VCaP (cell line): ENCODE measurements at regions not wholly inside any gene's neighbourhood (a gene's known extent, or its start where the extent isn't known, plus 50 kb on each side); places are given as distances from the start of the nearest gene placed in this dataset.

Source experiments
- H3K27ac ChIP-seq: fragments of 450-650 bp; 2 replicates; pipeline ENCODE4 v1.5.1; 2017
- TF ChIP-seq, protein P1 (sequence below): fragments of 450-650 bp; conservative IDR thresholded peaks from 2 replicates; pipeline ENCODE4 v1.5.1; 2017; ENCODE audit warnings: mild to moderate bottlenecking, moderate library complexity

DNA sequence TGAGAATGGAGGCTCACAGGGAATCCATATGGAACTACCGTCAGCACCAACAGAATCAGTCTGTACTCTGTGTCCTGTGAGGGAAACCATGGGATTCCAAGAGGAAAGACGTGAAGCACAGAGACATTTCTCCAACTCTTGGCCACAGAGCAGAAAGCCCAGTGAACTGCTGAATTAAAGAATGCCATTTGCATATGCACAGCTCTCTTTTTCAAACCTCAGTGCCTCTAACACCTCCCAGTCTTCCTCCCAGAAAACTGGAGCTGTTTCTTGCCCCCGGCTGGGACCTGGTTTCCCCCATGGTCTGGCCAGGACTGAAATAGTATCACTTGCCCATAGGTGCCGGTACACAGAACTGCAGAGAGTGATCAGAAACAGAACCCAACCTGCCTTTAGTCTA, 69.6 kb upstream of the FER start:
- TF ChIP-seq, protein P1, sequence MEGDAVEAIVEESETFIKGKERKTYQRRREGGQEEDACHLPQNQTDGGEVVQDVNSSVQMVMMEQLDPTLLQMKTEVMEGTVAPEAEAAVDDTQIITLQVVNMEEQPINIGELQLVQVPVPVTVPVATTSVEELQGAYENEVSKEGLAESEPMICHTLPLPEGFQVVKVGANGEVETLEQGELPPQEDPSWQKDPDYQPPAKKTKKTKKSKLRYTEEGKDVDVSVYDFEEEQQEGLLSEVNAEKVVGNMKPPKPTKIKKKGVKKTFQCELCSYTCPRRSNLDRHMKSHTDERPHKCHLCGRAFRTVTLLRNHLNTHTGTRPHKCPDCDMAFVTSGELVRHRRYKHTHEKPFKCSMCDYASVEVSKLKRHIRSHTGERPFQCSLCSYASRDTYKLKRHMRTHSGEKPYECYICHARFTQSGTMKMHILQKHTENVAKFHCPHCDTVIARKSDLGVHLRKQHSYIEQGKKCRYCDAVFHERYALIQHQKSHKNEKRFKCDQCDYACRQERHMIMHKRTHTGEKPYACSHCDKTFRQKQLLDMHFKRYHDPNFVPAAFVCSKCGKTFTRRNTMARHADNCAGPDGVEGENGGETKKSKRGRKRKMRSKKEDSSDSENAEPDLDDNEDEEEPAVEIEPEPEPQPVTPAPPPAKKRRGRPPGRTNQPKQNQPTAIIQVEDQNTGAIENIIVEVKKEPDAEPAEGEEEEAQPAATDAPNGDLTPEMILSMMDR, result no peak
- no peak overlapping the region for H3K27ac ChIP-seq

DNA sequence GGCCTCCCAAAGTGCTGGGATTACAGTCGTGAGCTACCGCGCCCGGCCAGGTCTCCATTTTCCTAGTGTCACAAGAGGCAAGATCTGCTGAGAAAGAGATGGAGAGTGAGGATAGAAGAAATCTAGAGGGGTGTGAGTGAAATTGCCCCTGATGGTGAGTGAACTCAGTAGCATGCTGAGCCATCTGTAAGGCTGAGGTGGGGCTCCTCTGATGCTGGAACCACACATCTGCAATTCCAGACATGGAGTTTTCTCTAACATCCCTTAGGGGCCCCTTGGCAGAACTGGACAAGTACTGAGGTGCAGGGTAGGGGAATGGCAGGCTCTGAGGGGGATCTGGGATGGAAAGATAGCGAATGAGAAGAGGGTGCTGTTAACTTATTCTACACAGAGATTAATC, 72.0 kb upstream of the FER start:
- TF ChIP-seq, protein P1, result no peak
- H3K27ac ChIP-seq, result no peak overlapping the region

DNA sequence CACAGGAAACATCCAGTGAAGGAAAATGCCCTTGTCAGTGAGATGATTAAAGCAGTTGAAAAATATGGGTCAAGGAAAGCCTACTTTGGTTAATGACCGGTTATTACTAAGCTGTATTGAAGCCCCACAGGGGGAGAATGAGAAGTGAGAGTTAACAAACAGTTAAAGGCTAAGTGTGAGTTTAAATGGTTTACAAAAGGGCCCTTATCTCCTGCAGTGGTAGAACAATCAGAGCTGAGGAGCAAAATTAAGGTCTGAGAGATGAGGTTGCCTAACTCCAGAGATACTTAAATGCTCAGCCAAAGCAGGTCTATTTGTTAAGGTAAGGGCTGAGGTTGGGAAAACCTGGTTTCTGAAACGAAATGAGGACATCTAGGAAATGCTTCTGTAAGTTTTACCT, 75.1 kb upstream of the FER start:
- no peak overlapping the region for H3K27ac ChIP-seq
- TF ChIP-seq, protein P1, result no peak

DNA sequence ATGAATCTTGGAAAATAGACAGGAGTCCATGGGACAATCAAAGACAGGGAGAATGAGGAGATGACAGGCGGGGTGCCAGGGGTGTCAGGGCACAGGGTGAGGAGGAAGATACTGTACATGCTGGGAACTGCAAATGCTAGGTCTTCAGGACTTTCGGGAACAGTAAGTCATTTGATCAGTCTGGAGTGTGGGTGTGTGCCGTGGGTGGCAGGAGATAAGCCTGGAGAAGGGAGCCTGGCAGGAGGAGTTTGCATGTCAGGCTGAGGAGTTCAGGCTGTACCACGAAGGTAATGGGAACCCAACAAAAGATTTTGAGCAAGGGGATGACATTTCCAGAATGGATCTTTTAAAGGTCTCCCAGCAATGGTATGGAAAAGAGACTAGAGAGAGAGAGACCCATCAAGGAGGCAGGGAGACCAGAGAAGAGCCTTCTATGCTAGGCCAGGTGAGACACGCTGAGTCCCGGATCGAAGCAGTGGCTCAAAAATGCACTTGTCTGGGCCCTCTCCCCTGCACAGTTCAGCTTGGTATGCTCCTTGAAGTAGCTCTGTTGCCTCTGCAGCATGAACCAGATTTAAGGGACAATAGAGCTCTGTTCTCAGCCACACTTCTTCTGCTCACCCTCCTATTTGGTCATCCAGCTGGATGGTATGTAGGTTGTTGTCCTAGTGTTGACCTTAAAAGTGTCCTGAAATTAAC, 77.0 kb upstream of the FER start:
- H3K27ac ChIP-seq, result no peak overlapping the region
- TF ChIP-seq, protein P1, result no peak

DNA sequence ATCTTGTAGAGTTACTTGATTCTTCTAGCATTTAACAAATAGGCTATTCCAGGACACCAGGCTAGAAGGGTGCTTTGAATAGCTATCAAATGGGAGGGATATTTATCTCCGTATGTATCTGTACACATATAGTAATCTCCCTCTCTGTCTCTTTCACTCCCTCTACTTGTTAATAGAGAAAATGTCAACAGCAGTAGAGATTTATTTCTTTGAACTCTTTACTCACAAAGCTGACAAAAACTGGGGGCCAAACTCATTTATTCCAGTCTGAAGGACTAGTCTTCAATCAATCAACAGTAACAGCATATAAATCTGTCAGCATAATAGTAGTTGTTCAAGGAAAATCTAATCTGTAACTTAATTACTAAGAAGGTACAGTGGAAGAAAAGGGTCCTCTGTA, 78.2 kb upstream of the FER start:
- TF ChIP-seq, protein P1, result peak; percentile 22; the same call in 1 of the 2 replicates

DNA sequence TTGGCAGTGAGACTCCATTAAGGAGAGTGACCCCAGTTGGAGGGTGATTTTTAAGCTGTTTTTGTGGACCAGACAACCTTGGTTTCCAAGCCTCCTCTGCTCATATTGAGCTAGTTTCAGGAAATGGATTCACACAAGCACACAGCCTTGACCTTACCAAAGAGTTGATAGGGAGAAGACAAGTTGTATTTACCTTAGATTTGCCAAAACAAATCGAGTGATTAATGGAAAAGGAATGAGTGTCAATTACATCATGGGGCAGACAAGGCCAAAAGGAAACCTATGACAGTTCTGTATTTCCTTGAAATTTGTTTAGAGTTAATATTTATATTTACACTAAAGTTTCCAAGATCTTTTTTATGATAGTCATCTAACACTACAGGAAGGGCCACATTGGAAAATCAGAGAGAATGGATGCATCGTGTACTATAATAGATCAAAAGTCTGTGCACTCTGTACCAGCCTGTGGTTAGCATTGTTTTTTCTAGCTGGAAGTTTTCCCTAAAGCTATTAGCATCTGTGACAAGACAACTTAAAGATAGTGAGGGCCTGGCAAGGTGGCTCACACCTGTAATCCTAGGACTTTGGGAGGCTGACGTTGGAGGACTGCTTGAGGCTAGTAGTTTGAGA, 86.0 kb upstream of the FER start:
- peak overlapping the region; percentile 11; the same call in 1 of the 2 replicates for H3K27ac ChIP-seq
- TF ChIP-seq, protein P1, result no peak

More for the DNA sequence above, 78.2 kb upstream of the FER start:
- H3K27ac ChIP-seq, result no peak overlapping the region

DNA sequence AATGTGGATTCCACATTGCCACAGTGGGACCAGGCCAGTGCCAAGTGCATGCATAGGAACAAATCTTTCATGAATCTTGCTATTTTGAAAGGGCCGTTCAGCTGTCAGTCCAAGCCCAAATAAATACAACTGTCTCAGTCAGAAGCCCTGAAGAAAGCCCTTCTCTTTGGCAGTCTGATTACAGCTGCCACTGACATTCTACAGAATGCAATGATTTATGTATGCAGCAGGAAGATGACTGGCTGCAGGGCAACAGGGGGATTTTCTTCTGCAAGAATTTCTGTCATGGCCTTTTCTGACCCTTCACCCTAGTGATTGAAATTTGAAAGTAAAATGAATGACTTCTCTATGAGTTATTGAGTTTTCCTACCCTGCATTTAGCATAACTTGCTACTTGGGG, 86.7 kb upstream of the FER start:
- TF ChIP-seq, protein P1, result no peak
- no peak overlapping the region; the same call in 1 of the 2 replicates for H3K27ac ChIP-seq
